ENCODE measurements at regions not wholly inside any gene's neighbourhood (a gene's known extent, or its start where the extent isn't known, plus 50 kb on each side); places are given as distances from the start of the nearest gene placed in this dataset.

GRCh38 chr22:22113701-22114100 lies 130.9 kb upstream of the VPREB1 start:
- H3K4me3 ChIP-seq = no peak overlapping the region
- no peaks in the 10 kb centered on the region for H3K9me3 ChIP-seq
- no peaks in the 10 kb centered on the region for H3K27me3 ChIP-seq
- no peak for TF ChIP-seq CTCF (IDR thresholded peaks at IDR 0.05)
- intact Hi-C loops (cut with DNase I) = no loop called here
- no peak overlapping the region for H3K9ac ChIP-seq (ENCODE audit: low read depth in 2 of 2, low read length in 2 of 2)
- no peak for DNase-seq
- H3K4me1 ChIP-seq = no peaks in the 10 kb centered on the region
- no peaks in the 10 kb centered on the region for H3K36me3 ChIP-seq
- no peak overlapping the region for H3K27ac ChIP-seq

- DNase-seq = no peak
- no peaks in the 10 kb centered on the region for H3K27me3 ChIP-seq
- no peak overlapping the region for H3K9ac ChIP-seq (ENCODE audit: low read depth in 2 of 2, low read length in 2 of 2)
- no peaks in the 10 kb centered on the region for H3K36me3 ChIP-seq
- intact Hi-C loops (cut with DNase I) = no loop called here
- no peak overlapping the region for H3K4me3 ChIP-seq
- TF ChIP-seq CTCF (IDR thresholded peaks at IDR 0.05) = no peak
- no peaks in the 10 kb centered on the region for H3K4me1 ChIP-seq
- H3K9me3 ChIP-seq = no peaks in the 10 kb centered on the region
- H3K27ac ChIP-seq = no peak overlapping the region
These were observed 130.1 kb upstream of the TOP3B start for GRCh38 chr22:22112533-22113294.

GRCh38 chr22:22111983-22112382 lies 129.4 kb upstream of the TOP3B start:
- H3K27me3 ChIP-seq = no peaks in the 10 kb centered on the region
- no peaks in the 10 kb centered on the region for H3K4me1 ChIP-seq
- no peak for TF ChIP-seq CTCF (IDR thresholded peaks at IDR 0.05)
- DNase-seq = no peak
- H3K9ac ChIP-seq (ENCODE audit: low read depth in 2 of 2, low read length in 2 of 2) = no peak overlapping the region
- H3K27ac ChIP-seq = no peak overlapping the region
- H3K36me3 ChIP-seq = no peaks in the 10 kb centered on the region
- intact Hi-C loops (cut with DNase I) = no loop called here
- H3K4me3 ChIP-seq = no peak overlapping the region
- H3K9me3 ChIP-seq = no peaks in the 10 kb centered on the region

GRCh38 chr22:22111267-22111751 lies 128.7 kb upstream of the TOP3B start:
- no peaks in the 10 kb centered on the region for H3K9me3 ChIP-seq
- H3K9ac ChIP-seq (ENCODE audit: low read depth in 2 of 2, low read length in 2 of 2) = no peak overlapping the region
- H3K27me3 ChIP-seq = no peaks in the 10 kb centered on the region
- DNase-seq = no peak
- intact Hi-C loops (cut with DNase I) = no loop called here
- H3K4me1 ChIP-seq = no peaks in the 10 kb centered on the region
- H3K27ac ChIP-seq = no peak overlapping the region
- no peak for TF ChIP-seq CTCF (IDR thresholded peaks at IDR 0.05)
- no peaks in the 10 kb centered on the region for H3K36me3 ChIP-seq
- H3K4me3 ChIP-seq = no peak overlapping the region

- intact Hi-C loops (cut with DNase I) = no loop called here
- Histone ChIP-seq H3K36me3 (no peaks in the 10 kb centered on the region), H3K4me3 (no peak overlapping the region), H3K27ac (no peak overlapping the region), H3K4me1 (no peaks in the 10 kb centered on the region), H3K9ac (ENCODE audit: low read depth in 2 of 2, low read length in 2 of 2) (no peak overlapping the region), H3K27me3 (no peaks in the 10 kb centered on the region), H3K9me3 (no peaks in the 10 kb centered on the region)
- TF ChIP-seq CTCF (IDR thresholded peaks at IDR 0.05) = no peak
- DNase-seq = no peak
These were observed 128.1 kb upstream of the TOP3B start for GRCh38 chr22:22110548-22111266.

Data from colonic mucosa (tissue), 4 donors.